HEK293T (cell line): ENCODE measurements at regions not wholly inside any gene's neighbourhood (a gene's known extent, or its start where the extent isn't known, plus 50 kb on each side); places are given as distances from the start of the nearest gene placed in this dataset.

Experiments used
- BHLHE40 ChIP-seq: fragments of 450-650 bp; IDR thresholded peaks from 2 replicates; pipeline ENCODE4 v1.6.1; 2016; ENCODE audit warnings: mild to moderate bottlenecking, moderate library complexity, borderline replicate concordance
- FOXA1 ChIP-seq: fragments of 450-650 bp; IDR thresholded peaks from 2 replicates; pipeline ENCODE4 v1.6.1; 2016; ENCODE audit warnings: mild to moderate bottlenecking
- FOXM1 ChIP-seq: fragments of 450-650 bp; IDR thresholded peaks from 2 replicates; pipeline ENCODE4 v1.6.1; 2017; ENCODE audit warnings: mild to moderate bottlenecking, borderline replicate concordance
- SP1 ChIP-seq: fragments of 450-650 bp; IDR thresholded peaks from 2 replicates; pipeline ENCODE4 v1.6.1; 2017
- TARDBP ChIP-seq: fragments of 450-650 bp; IDR thresholded peaks from 2 replicates; pipeline ENCODE4 v1.6.1; 2016
- ZNF384 ChIP-seq: fragments of 450-650 bp; IDR thresholded peaks from 2 replicates; pipeline ENCODE4 v1.6.1; 2016

- TF ChIP-seq SP1 (no peak), ZNF384 (no peak), FOXA1 (no peak), BHLHE40 (no peak), FOXM1 (no peak), TARDBP (no peak)
Observed at GRCh38 chr6:90982581-90982980, 395.7 kb upstream of the MAP3K7 start.
